ENCODE measurements at regions not wholly inside any gene's neighbourhood (a gene's known extent, or its start where the extent isn't known, plus 50 kb on each side); places are given as distances from the start of the nearest gene placed in this dataset.
A peak's percentile ranks its signal among the peaks of the same experiment; 100 is the strongest.

- DNase-seq (peak in 2 of 3 donors; percentile 36 to 47), ATAC-seq (ENCODE audit: insufficient read depth, low FRiP score) (peak; percentile 58)
- H3K9ac ChIP-seq (ENCODE audit: insufficient read depth in 1 of 2, low read length in 2 of 2) = no peak overlapping the region
- TF ChIP-seq CTCF (IDR thresholded peaks at IDR 0.05; ENCODE audit: control extremely low read depth, extremely low read depth) = no peak
- peaks cover 0 to 5% (median 0%) of the 10 kb centered on the region in 5 donors for H3K4me1 ChIP-seq (ENCODE audit: control insufficient read depth in 5 of 5, insufficient read depth in 5 of 5, low read length in 5 of 5)
- H3K4me3 ChIP-seq = no peak overlapping the region
- H3K9me3 ChIP-seq (ENCODE audit: control insufficient read depth in 4 of 4, insufficient read depth in 3 of 4, low read length in 3 of 4) = no peaks in the 10 kb centered on the region
- no peaks in the 10 kb centered on the region for H3K27me3 ChIP-seq (ENCODE audit: control insufficient read depth in 3 of 3, insufficient read depth in 3 of 3, low read length in 2 of 3)
- no peaks in the 10 kb centered on the region for H3K36me3 ChIP-seq (ENCODE audit: control insufficient read depth in 4 of 4, insufficient read depth in 4 of 4, low read length in 4 of 4)
- 54 to 57% methylated on average over 7 of the region's 7 CpGs for WGBS, 2 donors
- H3K27ac ChIP-seq (ENCODE audit: low read depth in 1 of 2, low read length in 1 of 2) = no peak overlapping the region
Measured at GRCh38 chr2:121944072-121944831, 188.8 kb downstream of the TSN start.

- ATAC-seq (ENCODE audit: insufficient read depth, low FRiP score) (no peak), DNase-seq (no peak)
- Histone ChIP-seq H3K4me1 (ENCODE audit: control insufficient read depth in 5 of 5, insufficient read depth in 5 of 5, low read length in 5 of 5) (peaks cover 0 to 5% (median 0%) of the 10 kb centered on the region in 5 donors), H3K36me3 (ENCODE audit: control insufficient read depth in 4 of 4, insufficient read depth in 4 of 4, low read length in 4 of 4) (no peaks in the 10 kb centered on the region), H3K9me3 (ENCODE audit: control insufficient read depth in 4 of 4, insufficient read depth in 3 of 4, low read length in 3 of 4) (no peaks in the 10 kb centered on the region), H3K9ac (ENCODE audit: insufficient read depth in 1 of 2, low read length in 2 of 2) (no peak overlapping the region), H3K27me3 (ENCODE audit: control insufficient read depth in 3 of 3, insufficient read depth in 3 of 3, low read length in 2 of 3) (no peaks in the 10 kb centered on the region), H3K4me3 (no peak overlapping the region), H3K27ac (ENCODE audit: low read depth in 1 of 2, low read length in 1 of 2) (no peak overlapping the region)
- 86 to 93% methylated on average over 7 of the region's 7 CpGs for WGBS, 2 donors
- no peak for TF ChIP-seq CTCF (IDR thresholded peaks at IDR 0.05; ENCODE audit: control extremely low read depth, extremely low read depth)
Measured at GRCh38 chr2:121947674-121948073, 192.2 kb downstream of the TSN start.

GRCh38 chr2:121949271-121949670 lies 193.8 kb downstream of the TSN start:
- TF ChIP-seq CTCF (IDR thresholded peaks at IDR 0.05; ENCODE audit: control extremely low read depth, extremely low read depth) = no peak
- Histone ChIP-seq H3K9ac (ENCODE audit: insufficient read depth in 1 of 2, low read length in 2 of 2) (no peak overlapping the region), H3K4me3 (no peak overlapping the region), H3K27me3 (ENCODE audit: control insufficient read depth in 3 of 3, insufficient read depth in 3 of 3, low read length in 2 of 3) (no peaks in the 10 kb centered on the region), H3K27ac (ENCODE audit: low read depth in 1 of 2, low read length in 1 of 2) (no peak overlapping the region), H3K9me3 (ENCODE audit: control insufficient read depth in 4 of 4, insufficient read depth in 3 of 4, low read length in 3 of 4) (no peaks in the 10 kb centered on the region), H3K36me3 (ENCODE audit: control insufficient read depth in 4 of 4, insufficient read depth in 4 of 4, low read length in 4 of 4) (no peaks in the 10 kb centered on the region), H3K4me1 (ENCODE audit: control insufficient read depth in 5 of 5, insufficient read depth in 5 of 5, low read length in 5 of 5) (peaks cover 0 to under 1% (median 0%) of the 10 kb centered on the region in 5 donors)
- DNase-seq = no peak
- no peak for ATAC-seq (ENCODE audit: insufficient read depth, low FRiP score)
- WGBS, 2 donors = 75 to 87% methylated on average over 8 of the region's 8 CpGs
